PC-9 (cell line): ENCODE measurements at regions not wholly inside any gene's neighbourhood (a gene's known extent, or its start where the extent isn't known, plus 50 kb on each side); places are given as distances from the start of the nearest gene placed in this dataset.

Experiments
- CTCF ChIP-seq: fragments of 200-600 bp; sonication (generic); conservative IDR thresholded peaks from 2 replicates; pipeline ENCODE4 v1.6.1; 2017; ENCODE audit warnings: mixed run types, antibody characterized with exemption, mild to moderate bottlenecking, moderate library complexity
- EZH2 ChIP-seq: fragments of 200-600 bp; sonication (generic); IDR thresholded peaks from 2 replicates; pipeline ENCODE4 v1.8.0; 2017; ENCODE audit warnings: antibody characterized with exemption, low read depth

- no peak for TF ChIP-seq CTCF
- TF ChIP-seq EZH2: no peak
Observed at GRCh38 chr18:61091379-61091778, 241.9 kb upstream of the CDH20 start.
